ENCODE measurements at regions not wholly inside any gene's neighbourhood (a gene's known extent, or its start where the extent isn't known, plus 50 kb on each side); places are given as distances from the start of the nearest gene placed in this dataset.

DNA sequence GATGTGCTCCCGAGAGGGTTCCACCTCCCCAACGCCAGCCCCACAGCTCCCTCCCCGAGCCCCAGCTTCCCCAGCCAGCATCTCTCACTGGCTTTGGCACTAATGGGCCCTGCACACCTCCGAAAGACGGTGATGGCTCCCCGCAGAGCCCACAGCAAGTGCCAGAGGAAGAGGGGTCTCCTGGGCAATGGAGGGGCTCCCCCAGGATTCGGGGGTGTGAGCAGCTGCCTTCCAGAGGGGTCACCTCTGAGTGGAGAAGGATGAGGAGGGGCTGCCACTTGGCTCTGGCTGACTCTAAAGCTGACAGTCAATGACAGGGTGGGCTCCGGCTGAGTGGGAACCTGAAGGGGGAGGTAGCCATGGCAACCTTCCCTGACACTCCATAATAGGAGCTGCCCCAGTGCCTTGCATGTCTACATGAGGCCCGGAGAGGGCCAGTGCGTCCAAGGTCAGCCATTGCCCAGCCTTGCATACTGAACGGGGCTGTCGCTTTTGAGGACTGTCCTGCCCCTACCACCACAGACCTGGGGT, 98.6 kb upstream of the SYT13 start:
- no peak for TF ChIP-seq CTCF (IDR thresholded peaks at IDR 0.05 in 4 of 5, conservative IDR thresholded peaks at IDR 0.05 in 1 of 5)
- TF ChIP-seq POLR2A (IDR thresholded peaks at IDR 0.05) = no peak
